DND-41 (cell line): ENCODE measurements at regions not wholly inside any gene's neighbourhood (a gene's known extent, or its start where the extent isn't known, plus 50 kb on each side); places are given as distances from the start of the nearest gene placed in this dataset.

ENCODE experiments used
- ATAC-seq: fragments of 200-7000 bp; cut with Tn5 transposase; 3 replicates; pipeline ENCODE4 v1.9.1; 2021; ENCODE audit warnings: low read depth; ENCODE audit not compliant: insufficient read depth
- DNase-seq: peaks from one replicate; pipeline ENCODE4 v3.0.0-alpha.2; 2020
- H2AFZ ChIP-seq: 2 replicates; pipeline ENCODE4 v1.6.0; 2012; ENCODE audit warnings: low read depth, low read length
- H3K27ac ChIP-seq: 2 replicates; pipeline ENCODE4 v1.5.1; 2012; ENCODE audit warnings: low read length, inconsistent platforms
- H3K27me3 ChIP-seq: fragments of 200-600 bp; sonication (generic); 2 replicates; pipeline ENCODE4 v1.6.0; 2012; ENCODE audit warnings: low read length, mild to moderate bottlenecking, inconsistent platforms; ENCODE audit not compliant: insufficient read depth, poor library complexity
- H3K36me3 ChIP-seq: 2 replicates; pipeline ENCODE4 v1.5.1; 2012; ENCODE audit warnings: low read length, inconsistent platforms; ENCODE audit not compliant: insufficient read depth
- H3K4me1 ChIP-seq: 2 replicates; pipeline ENCODE4 v1.5.1; 2012; ENCODE audit warnings: mild to moderate bottlenecking, low read length; ENCODE audit not compliant: insufficient read depth
- H3K4me2 ChIP-seq: 2 replicates; pipeline ENCODE4 v1.6.0; 2012; ENCODE audit warnings: mild to moderate bottlenecking, moderate library complexity, low read length, inconsistent platforms; ENCODE audit not compliant: insufficient read depth
- H3K4me3 ChIP-seq, 2 experiments: fragments of 200-600 bp in 1 of 2; shearing (Covaris generic) in 1 of 2; 2 replicates each; pipeline ENCODE4 v1.5.1; 2012 to 2016; ENCODE audit warnings: inconsistent platforms in 2 of 2, low read length in 2 of 2, mild to moderate bottlenecking in 2 of 2, low read depth in 1 of 2, moderate library complexity in 1 of 2
- H3K79me2 ChIP-seq: 2 replicates; pipeline ENCODE4 v1.6.0; 2012; ENCODE audit warnings: low read length, inconsistent platforms; ENCODE audit not compliant: insufficient read depth
- H3K9ac ChIP-seq: 2 replicates; pipeline ENCODE4 v1.6.0; 2012; ENCODE audit warnings: low read depth, mild to moderate bottlenecking, inconsistent platforms, low read length, moderate library complexity
- H3K9me3 ChIP-seq: 2 replicates; pipeline ENCODE4 v1.5.1; 2012; ENCODE audit warnings: low read length, moderate library complexity, mild to moderate bottlenecking, inconsistent platforms; ENCODE audit not compliant: insufficient read depth, severe bottlenecking
- H4K20me1 ChIP-seq: 2 replicates; pipeline ENCODE4 v1.6.0; 2012; ENCODE audit warnings: low read length; ENCODE audit not compliant: insufficient read depth
- EZH2 ChIP-seq: IDR thresholded peaks from 3 replicates; pipeline ENCODE4 v1.6.1; 2012; ENCODE audit warnings: borderline replicate concordance, low read depth, mild to moderate bottlenecking, moderate library complexity, low read length, inconsistent platforms; ENCODE audit not compliant: severe bottlenecking
- TF ChIP-seq, protein P1 (sequence below): IDR thresholded peaks from 2 replicates; pipeline ENCODE4 v1.5.1; 2012; ENCODE audit warnings: borderline replicate concordance, low read length, moderate library complexity, mild to moderate bottlenecking; ENCODE audit not compliant: poor library complexity, severe bottlenecking; ENCODE audit errors: extremely low read depth

DNA sequence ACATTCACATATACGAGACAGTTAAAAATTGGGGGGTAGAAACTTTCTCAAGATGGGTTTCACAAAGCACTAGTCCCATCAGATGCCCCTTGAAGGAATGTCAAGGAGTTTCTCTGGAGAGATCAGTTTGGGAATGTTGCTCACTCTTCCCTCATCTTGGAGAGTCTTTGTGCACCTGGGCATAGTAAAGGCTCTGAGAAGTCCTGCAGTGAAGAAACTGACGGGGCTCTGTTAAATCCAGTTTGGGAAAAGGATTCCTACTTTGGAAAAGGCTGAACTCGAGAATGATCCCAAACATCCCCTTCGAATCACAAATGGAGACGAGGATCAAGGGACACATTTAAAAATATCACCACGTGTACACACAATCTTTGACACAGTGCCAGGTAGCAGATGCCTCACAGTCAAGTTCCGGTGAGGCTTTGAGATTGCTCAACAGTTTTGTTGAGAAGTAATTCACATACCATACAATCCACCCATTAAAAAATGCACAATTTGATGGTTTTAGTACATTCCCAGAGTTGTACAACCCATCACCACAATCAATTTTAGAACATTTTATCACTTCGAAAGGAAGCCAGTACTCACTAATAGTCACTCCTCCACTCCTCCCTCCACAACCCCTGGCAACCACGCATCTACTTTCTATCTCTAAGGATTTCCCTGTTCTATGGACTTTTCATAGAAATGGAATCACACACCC is 203.4 kb upstream of the FOXF1 start:
- ATAC-seq, result no peak
- Histone ChIP-seq H3K36me3 (no peaks in the 10 kb centered on the region), H3K27me3 (peaks cover 15% of the 10 kb centered on the region), H3K4me3 (no peak overlapping the region), H3K4me2 (no peak overlapping the region), H3K79me2 (no peaks in the 10 kb centered on the region), H3K4me1 (no peaks in the 10 kb centered on the region), H4K20me1 (no peaks in the 10 kb centered on the region; the same call in 1 of the 2 replicates), H3K9me3 (no peaks in the 10 kb centered on the region), H3K27ac (no peak overlapping the region), H2AFZ (no peak overlapping the region), H3K9ac (no peak overlapping the region)
- no peak for TF ChIP-seq EZH2
- TF ChIP-seq, protein P1, sequence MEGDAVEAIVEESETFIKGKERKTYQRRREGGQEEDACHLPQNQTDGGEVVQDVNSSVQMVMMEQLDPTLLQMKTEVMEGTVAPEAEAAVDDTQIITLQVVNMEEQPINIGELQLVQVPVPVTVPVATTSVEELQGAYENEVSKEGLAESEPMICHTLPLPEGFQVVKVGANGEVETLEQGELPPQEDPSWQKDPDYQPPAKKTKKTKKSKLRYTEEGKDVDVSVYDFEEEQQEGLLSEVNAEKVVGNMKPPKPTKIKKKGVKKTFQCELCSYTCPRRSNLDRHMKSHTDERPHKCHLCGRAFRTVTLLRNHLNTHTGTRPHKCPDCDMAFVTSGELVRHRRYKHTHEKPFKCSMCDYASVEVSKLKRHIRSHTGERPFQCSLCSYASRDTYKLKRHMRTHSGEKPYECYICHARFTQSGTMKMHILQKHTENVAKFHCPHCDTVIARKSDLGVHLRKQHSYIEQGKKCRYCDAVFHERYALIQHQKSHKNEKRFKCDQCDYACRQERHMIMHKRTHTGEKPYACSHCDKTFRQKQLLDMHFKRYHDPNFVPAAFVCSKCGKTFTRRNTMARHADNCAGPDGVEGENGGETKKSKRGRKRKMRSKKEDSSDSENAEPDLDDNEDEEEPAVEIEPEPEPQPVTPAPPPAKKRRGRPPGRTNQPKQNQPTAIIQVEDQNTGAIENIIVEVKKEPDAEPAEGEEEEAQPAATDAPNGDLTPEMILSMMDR, result no peak
- DNase-seq, result no peak

DNA sequence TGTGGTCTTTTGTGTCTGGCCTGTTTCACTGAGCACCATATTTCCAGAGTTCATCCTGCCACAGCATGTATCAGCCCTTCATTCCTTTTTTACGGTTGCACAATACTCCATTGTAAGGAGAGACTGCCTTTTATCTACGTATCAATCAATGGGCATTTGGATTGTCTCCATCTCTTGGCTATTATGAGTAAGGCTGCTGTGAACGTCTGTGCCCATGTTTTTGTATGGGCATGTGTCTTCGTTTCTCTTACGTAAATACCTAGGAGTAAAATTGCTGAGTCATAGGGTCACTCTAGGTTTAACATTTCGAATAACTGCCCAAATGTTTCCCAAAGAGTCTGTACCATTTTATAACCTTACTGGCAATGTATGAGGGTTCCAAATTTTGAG is 202.8 kb upstream of the FOXF1 start:
- TF ChIP-seq, protein P1, result no peak
- no peaks in the 10 kb centered on the region for H3K79me2 ChIP-seq
- no peak for ATAC-seq
- H3K9ac ChIP-seq, result no peak overlapping the region
- no peaks in the 10 kb centered on the region for H3K4me1 ChIP-seq
- no peaks in the 10 kb centered on the region for H3K9me3 ChIP-seq
- peaks cover 11% of the 10 kb centered on the region for H3K27me3 ChIP-seq
- H3K4me2 ChIP-seq, result no peak overlapping the region
- H2AFZ ChIP-seq, result no peak overlapping the region
- H3K36me3 ChIP-seq, result no peaks in the 10 kb centered on the region
- no peaks in the 10 kb centered on the region for H4K20me1 ChIP-seq
- H3K27ac ChIP-seq, result no peak overlapping the region
- no peak overlapping the region for H3K4me3 ChIP-seq
- no peak for DNase-seq

DNA sequence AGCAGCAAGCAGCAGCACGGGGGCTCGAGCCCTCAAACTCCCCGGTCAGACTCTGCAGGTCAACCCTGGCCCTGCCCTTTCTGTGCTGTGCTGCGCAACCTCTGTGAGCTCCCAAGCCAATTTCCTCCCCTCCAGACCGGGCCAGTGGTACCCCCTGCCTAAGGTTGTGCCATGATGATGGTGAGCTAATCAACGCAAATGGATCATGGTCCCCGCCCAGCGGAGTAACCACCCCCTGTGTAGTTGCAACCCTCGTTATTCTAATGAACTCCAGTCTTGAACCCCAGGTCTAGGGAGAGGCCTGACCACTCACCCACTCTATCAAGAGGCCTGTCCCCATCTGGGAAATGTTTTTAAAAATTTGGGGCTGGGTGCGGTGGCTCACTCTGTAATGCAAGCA is 201.8 kb upstream of the FOXF1 start:
- H3K4me1 ChIP-seq, result no peaks in the 10 kb centered on the region
- H2AFZ ChIP-seq, result no peak overlapping the region
- H3K27ac ChIP-seq, result no peak overlapping the region
- H3K4me2 ChIP-seq, result no peak overlapping the region
- H3K9ac ChIP-seq, result no peak overlapping the region
- peaks cover 11% of the 10 kb centered on the region for H3K27me3 ChIP-seq
- no peak for DNase-seq
- H3K4me3 ChIP-seq, result no peak overlapping the region
- H3K79me2 ChIP-seq, result no peaks in the 10 kb centered on the region
- no peak for TF ChIP-seq EZH2
- TF ChIP-seq, protein P1, result no peak
- no peaks in the 10 kb centered on the region for H3K36me3 ChIP-seq
- no peak for ATAC-seq
- no peaks in the 10 kb centered on the region for H3K9me3 ChIP-seq
- H4K20me1 ChIP-seq, result no peaks in the 10 kb centered on the region

DNA sequence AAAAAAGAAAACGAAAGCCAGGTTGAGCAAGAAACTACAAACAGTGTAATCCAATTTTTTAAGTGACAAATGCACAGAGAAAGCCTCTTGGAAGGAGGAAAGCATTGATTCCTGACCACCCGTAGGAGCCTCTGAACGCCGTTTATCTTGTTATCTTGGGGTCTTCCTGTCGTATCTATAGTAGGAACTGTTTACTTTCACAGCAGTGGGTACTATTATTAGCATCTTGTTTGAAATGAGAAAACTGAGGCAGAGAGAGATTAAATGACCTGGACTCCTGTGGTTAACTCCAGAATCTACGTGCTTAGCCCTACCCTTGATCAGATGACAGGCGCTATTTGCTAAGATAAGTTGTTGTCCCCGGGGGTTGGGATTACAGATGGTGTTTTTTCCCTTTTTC is 196.7 kb upstream of the FOXF1 start:
- H3K4me2 ChIP-seq, result no peak overlapping the region
- H4K20me1 ChIP-seq, result no peaks in the 10 kb centered on the region
- H3K4me1 ChIP-seq, result no peaks in the 10 kb centered on the region
- H3K27ac ChIP-seq, result no peak overlapping the region
- H3K9me3 ChIP-seq, result no peaks in the 10 kb centered on the region
- H3K27me3 ChIP-seq, result peaks cover 4% of the 10 kb centered on the region
- no peaks in the 10 kb centered on the region for H3K79me2 ChIP-seq
- H2AFZ ChIP-seq, result no peak overlapping the region
- H3K4me3 ChIP-seq, result no peak overlapping the region
- no peak for ATAC-seq
- no peak overlapping the region for H3K9ac ChIP-seq
- TF ChIP-seq, protein P1, result no peak
- no peak for TF ChIP-seq EZH2
- DNase-seq, result no peak
- H3K36me3 ChIP-seq, result no peaks in the 10 kb centered on the region
